ENCODE measurements at regions not wholly inside any gene's neighbourhood (a gene's known extent, or its start where the extent isn't known, plus 50 kb on each side); places are given as distances from the start of the nearest gene placed in this dataset.

DNA sequence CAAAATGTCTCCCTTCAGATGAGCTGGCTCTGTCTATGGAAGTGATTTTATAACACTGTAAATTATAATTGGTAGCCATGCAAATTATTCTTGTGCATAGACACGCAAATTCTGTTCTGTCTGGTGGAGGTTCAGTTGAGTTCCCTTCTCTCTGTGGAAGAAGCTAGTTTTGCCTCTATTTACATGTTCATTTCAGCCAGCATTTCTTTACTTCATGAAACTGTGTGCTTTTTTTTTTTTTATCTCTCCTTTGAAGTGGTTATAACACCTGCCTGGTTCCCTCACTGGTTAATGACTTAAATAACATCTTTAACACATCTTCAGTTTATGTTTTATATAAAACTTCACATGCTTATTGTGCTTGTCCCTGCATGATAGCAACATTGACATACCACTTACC lies 149.4 kb upstream of the FBXL7 start:
- Histone ChIP-seq H3K18ac (ENCODE audit: extremely low read depth, low read length) (no peak overlapping the region), H2AK5ac (ENCODE audit: low read depth, low read length) (no peak overlapping the region), H4K5ac (ENCODE audit: insufficient read length, low read depth, low read length) (no peak overlapping the region), H3K27me3 (replicated peaks in 1 of 4; ENCODE audit: control insufficient read depth in 3 of 4, extremely low read depth in 1 of 4, insufficient read depth in 3 of 4, low read length in 3 of 4) (no peaks in the 10 kb centered on the region), H3K79me1 (ENCODE audit: low read depth, low read length) (no peaks in the 10 kb centered on the region), H3K14ac (ENCODE audit: insufficient read length) (no peak overlapping the region), H3K79me2 (ENCODE audit: control insufficient read depth in 1 of 2, insufficient read depth in 2 of 2, low read length in 2 of 2) (no peaks in the 10 kb centered on the region), H3K4me3 (ENCODE audit: extremely low read depth in 1 of 4, insufficient read depth in 2 of 4, low read depth in 3 of 4, low read length in 4 of 4) (no peak overlapping the region), H3K4me1 (replicated peaks in 1 of 4; ENCODE audit: control insufficient read depth in 3 of 4, insufficient read depth in 4 of 4, low read length in 3 of 4) (no peaks in the 10 kb centered on the region), H3K4me2 (ENCODE audit: insufficient read depth in 1 of 2, low read depth in 2 of 2, low read length in 2 of 2) (no peak overlapping the region), H4K20me1 (replicated peaks in 1 of 2; ENCODE audit: control insufficient read depth in 1 of 2, insufficient read depth in 2 of 2, low read length in 2 of 2) (no peaks in the 10 kb centered on the region), H3K23me2 (ENCODE audit: low read depth, low read length) (no peaks in the 10 kb centered on the region), H2BK15ac (ENCODE audit: low read length) (no peak overlapping the region), H3K36me3 (ENCODE audit: control insufficient read depth in 2 of 4, insufficient read depth in 4 of 4, low read length in 3 of 4) (no peaks in the 10 kb centered on the region), H2BK12ac (ENCODE audit: low read depth, low read length) (no peak overlapping the region), H3K9me3 (ENCODE audit: insufficient read depth in 2 of 2, low read depth in 1 of 2, low read length in 1 of 2) (no peaks in the 10 kb centered on the region), H2BK20ac (ENCODE audit: low read length) (no peak overlapping the region), H3K9ac (replicated peaks in 1 of 4; ENCODE audit: extremely low read depth in 1 of 4, low read depth in 3 of 4, low read length in 3 of 4) (no peak overlapping the region), H2AFZ (ENCODE audit: low read length) (no peak overlapping the region), H3K27ac (ENCODE audit: low read depth, low read length) (no peak overlapping the region), H2BK120ac (replicated peaks; ENCODE audit: low read depth, low read length) (no peak overlapping the region), H4K8ac (ENCODE audit: extremely low read depth, insufficient read depth, low read length) (no peak overlapping the region), H3K23ac (ENCODE audit: insufficient read length) (no peak overlapping the region), H3K4ac (replicated peaks; ENCODE audit: insufficient read length, low read depth, low read length) (no peak overlapping the region), H2BK5ac (ENCODE audit: low read depth, low read length) (no peak overlapping the region), H4K91ac (replicated peaks; ENCODE audit: insufficient read length, low read length) (no peak overlapping the region), H3K56ac (replicated peaks; ENCODE audit: insufficient read length, low read depth, low read length) (no peak overlapping the region)
- DNase-seq (ENCODE audit: low read depth in 1 of 2, low spot score in 2 of 2) (no peak), FAIRE-seq (no peak)
- CTCF ChIA-PET (ENCODE audit: partially characterized antibody) = interaction anchor here (0.6 kb wide), 1 partner anchor 60 kb away, joined by 3 read pairs; no protein-coding TSS in a partner anchor
- WGBS, 2 experiments (ENCODE audit: extremely low coverage in 1 of 2, insufficient coverage in 1 of 2, insufficient read length in 1 of 2, insufficient replicate concordance in 2 of 2, low coverage in 1 of 2, low lambda C conversion rate in 2 of 2, missing lambda C conversion rate in 1 of 2) = 100% methylated on average over 1 of the region's 1 CpG; no CpG with 5 or more reads in 1 of the 2 experiments
- no peak for TF ChIP-seq SP4 (IDR thresholded peaks at IDR 0.05; ENCODE audit: low read length)
- TF ChIP-seq CBX8 (IDR thresholded peaks at IDR 0.05; ENCODE audit: borderline replicate concordance, low read depth, low read length) = no peak
- no peak for TF ChIP-seq KDM5A (IDR thresholded peaks at IDR 0.05; ENCODE audit: low read length)
- TF ChIP-seq SUZ12 (IDR thresholded peaks at IDR 0.05; ENCODE audit: low read length) = no peak
- TF ChIP-seq MAFK (IDR thresholded peaks at IDR 0.05; ENCODE audit: low read depth, low read length) = no peak
- no peak for TF ChIP-seq CTBP2 (IDR thresholded peaks at IDR 0.05; ENCODE audit: borderline replicate concordance, insufficient read depth, insufficient read length, low read length)
- TF ChIP-seq BACH1 (IDR thresholded peaks at IDR 0.05; ENCODE audit: low read length) = no peak
- TF ChIP-seq CREB1 (IDR thresholded peaks at IDR 0.05) = no peak
- TF ChIP-seq RAD21 (IDR thresholded peaks at IDR 0.05 in 1 of 2, conservative IDR thresholded peaks at IDR 0.05 in 1 of 2; ENCODE audit: low read depth in 2 of 2, low read length in 2 of 2) = no peak
- TF ChIP-seq GABPA (IDR thresholded peaks at IDR 0.05; ENCODE audit: borderline replicate concordance, insufficient read depth, low read length) = no peak
- no peak for TF ChIP-seq HDAC6 (IDR thresholded peaks at IDR 0.05; ENCODE audit: low read depth, low read length)
- no peak for TF ChIP-seq TCF12 (IDR thresholded peaks at IDR 0.05; ENCODE audit: low read depth, low read length)
- TF ChIP-seq TBP (IDR thresholded peaks at IDR 0.05; ENCODE audit: low read depth, low read length) = no peak
- no peak for TF ChIP-seq CHD2 (IDR thresholded peaks at IDR 0.05; ENCODE audit: low read length)
- no peak for TF ChIP-seq GTF2F1 (IDR thresholded peaks at IDR 0.05; ENCODE audit: borderline replicate concordance, low read depth, low read length)
- TF ChIP-seq POU5F1 (IDR thresholded peaks at IDR 0.05; ENCODE audit: low read depth, low read length) = no peak
- POLR2A ChIA-PET (ENCODE audit: partially characterized antibody) = no interaction called here

Measured in H1 (cell line).